ENCODE measurements at regions not wholly inside any gene's neighbourhood (a gene's known extent, or its start where the extent isn't known, plus 50 kb on each side); places are given as distances from the start of the nearest gene placed in this dataset.

- TF ChIP-seq EZH2 (IDR thresholded peaks at IDR 0.05; ENCODE audit: low read depth) = no peak
- no peak for TF ChIP-seq CTCF (conservative IDR thresholded peaks at IDR 0.05)
These were observed 137.7 kb upstream of the ETS2 start for GRCh38 chr21:38668067-38668466.
